HG03565 (cell line): ENCODE measurements at regions not wholly inside any gene's neighbourhood (a gene's known extent, or its start where the extent isn't known, plus 50 kb on each side); places are given as distances from the start of the nearest gene placed in this dataset.
"Not testable (repeated sequence)": the region's sequence is repeated elsewhere in the genome, so short reads cannot be mapped to it uniquely, and the experiment has no call there.

Experiments used
- ATAC-seq: cut with Tn5 transposase; IDR thresholded peaks from one replicate; pipeline ENCODE4 v1.9.1; 2021; ENCODE audit warnings: mild to moderate bottlenecking, moderate library complexity; ENCODE audit not compliant: unreplicated experiment

DNA sequence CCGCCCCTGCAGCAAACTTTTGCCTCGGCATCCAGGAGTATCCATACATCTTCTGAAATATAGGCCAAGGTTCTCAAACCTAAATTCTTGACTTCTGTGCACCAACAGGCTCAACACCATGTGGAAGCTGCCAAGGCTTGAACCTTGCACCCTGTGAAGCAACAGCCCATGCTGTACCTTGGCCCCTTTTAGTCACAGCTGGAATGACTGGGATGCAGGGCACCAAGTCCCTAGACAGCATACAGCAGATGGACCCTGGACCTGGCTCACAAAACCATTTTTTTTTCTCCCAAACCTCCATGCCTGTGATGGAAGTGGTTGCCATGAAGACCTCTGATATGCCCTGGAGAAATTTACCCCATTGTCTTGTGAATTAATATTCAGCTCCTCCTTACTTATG is 233.8 kb upstream of the KCND2 start:
- ATAC-seq = no peak

- no peak for ATAC-seq
Observed at GRCh38 chr7:120041798-120042197, 231.2 kb upstream of the KCND2 start.

DNA sequence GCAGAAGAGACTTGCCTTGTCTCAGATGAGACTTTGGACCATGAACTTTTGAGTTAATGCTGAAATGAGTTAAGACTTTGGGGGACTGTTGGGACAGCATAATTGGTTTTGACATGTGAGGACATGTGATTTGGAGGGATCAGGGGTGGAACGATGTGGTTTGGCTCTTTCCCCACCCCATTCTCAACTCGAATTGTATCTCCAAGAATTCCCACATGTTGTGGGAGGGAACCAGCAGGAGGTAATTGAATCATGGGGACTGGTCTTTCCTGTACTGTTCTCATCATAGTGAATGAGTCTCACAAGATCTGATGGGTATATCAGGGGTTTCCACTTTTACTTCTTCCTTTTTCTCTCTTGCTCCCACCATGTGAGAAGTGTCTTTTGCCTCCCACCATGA is 229.7 kb upstream of the KCND2 start:
- ATAC-seq = no peak

- no peak for ATAC-seq
Observed at GRCh38 chr7:120052884-120053382, 220.0 kb upstream of the KCND2 start.

- ATAC-seq = no peak
Observed at GRCh38 chr7:120053390-120053961, 219.5 kb upstream of the KCND2 start.

DNA sequence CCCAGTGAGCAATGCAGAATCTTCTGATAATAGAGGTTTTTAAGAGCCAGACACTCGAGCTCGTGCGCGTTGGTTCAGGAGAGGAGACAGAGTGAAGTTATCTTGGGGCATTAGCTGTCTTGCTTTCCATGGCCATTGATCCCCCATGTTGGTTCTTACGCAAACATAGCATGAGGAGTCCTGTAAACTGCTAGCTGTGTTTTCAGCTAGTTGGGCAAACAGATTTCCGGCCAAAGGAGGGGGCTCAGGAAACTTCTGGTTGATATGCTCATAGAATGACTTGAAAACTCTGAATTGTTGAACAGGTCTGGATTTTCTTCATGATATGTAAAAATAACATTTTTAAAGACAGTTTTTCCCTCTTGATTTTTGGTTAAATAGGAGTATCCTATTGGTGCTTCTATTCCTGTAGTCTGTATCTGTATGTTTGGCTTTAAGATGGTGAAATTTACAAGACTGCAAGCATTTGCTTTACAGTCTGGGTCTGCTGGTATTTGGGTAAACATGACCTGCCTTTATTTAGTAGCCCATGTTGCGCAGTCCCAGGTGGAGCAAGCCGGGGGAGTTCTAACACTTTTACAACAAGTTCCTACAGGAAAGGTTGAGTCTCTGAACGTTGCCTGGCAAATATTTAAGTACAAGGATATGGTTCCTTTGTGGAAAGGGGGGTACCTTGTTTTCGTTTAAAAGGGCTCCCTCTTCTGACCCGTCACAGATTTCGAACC is 218.4 kb upstream of the KCND2 start:
- no peak for ATAC-seq

- no peak for ATAC-seq
Observed at GRCh38 chr7:120055300-120055699, 217.7 kb upstream of the KCND2 start.

GRCh38 chr7:120056227-120056626 is 216.7 kb upstream of the KCND2 start:
- no peak for ATAC-seq

DNA sequence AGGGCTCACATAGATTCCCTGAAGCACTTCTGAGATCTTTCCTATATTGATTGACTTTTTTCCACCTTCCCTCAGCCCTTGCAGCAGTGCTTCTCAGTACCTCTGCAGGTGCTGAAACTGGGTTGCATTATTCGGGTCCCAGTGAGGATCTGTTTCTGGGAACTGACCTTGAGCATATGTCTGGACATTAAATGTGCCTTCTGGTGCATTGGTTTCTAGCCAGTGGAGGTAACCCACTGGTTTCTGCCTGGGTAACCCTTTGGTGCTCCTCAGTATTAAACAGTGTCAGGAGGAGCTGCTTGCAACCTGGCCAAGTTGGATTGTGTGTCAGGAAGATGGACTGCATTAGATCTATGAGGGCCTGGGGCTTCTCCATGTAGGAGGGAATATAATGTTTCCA is 213.3 kb upstream of the KCND2 start:
- no peak for ATAC-seq

- ATAC-seq = no peak
Observed at GRCh38 chr7:120060281-120060680, 212.7 kb upstream of the KCND2 start.

GRCh38 chr7:120060875-120061274 is 212.1 kb upstream of the KCND2 start:
- ATAC-seq = no peak

- ATAC-seq = peak; percentile 87
Observed at GRCh38 chr7:120064565-120064964, 208.4 kb upstream of the KCND2 start.

DNA sequence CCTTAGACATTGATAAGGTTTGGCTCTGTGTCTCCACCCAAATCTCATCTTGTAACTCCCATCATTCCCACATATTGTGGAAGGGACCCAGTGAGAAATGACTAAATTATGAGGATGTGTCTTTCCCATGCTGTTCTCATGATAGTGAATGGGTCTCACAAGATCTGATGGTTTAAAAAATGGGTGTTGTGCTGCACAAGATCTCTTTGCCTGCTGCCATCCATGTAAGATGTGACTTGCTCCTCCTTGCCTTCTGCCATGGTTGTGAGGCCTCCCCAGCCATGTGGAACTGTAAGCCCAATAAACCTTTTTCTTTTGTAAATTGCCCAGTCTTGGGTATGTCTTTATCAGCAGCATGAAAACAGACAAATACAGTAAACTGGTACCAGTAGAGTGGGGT is 206.1 kb upstream of the KCND2 start:
- ATAC-seq = not testable (repeated sequence)

DNA sequence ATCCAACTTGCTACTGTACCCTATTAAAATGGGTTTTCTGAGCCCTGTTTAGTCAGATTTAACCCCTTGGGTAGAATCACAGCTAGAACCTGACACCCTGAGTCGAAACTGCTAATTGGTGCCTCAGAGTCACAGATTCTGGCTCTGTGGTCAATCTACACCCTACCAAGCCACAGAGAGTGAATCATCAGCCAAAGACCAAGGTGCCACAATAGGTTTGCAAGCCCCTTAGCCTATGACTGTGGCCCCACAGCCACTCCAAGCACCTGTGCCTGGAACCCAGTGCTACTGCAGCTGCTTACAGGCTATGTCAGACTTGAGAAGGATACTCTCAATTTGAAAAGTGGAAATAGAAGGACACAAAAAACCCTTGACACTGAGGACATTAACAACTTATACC is 202.8 kb upstream of the KCND2 start:
- no peak for ATAC-seq

GRCh38 chr7:120077777-120078176 is 195.2 kb upstream of the KCND2 start:
- no peak for ATAC-seq

DNA sequence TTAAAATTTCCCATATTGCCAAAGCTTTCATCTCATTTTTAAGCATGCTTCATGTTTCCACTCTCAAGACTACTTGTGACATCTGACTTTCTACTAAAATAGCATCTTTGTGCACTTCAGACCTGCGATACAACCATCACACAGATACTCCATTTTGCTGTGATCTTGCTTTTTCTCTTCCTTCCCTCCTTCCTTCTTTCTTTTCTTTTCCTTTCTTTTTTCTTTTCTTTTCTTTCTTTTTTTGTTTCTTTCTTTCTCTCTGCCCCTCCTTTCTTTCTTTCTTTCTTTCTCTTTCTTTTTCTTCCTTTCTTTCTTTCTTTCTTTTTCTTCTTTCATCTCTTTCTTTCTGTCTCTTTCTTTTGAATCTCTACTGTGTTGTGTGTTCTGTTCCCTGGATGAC is 194.0 kb upstream of the KCND2 start:
- ATAC-seq = no peak

GRCh38 chr7:120079704-120080103 is 193.3 kb upstream of the KCND2 start:
- ATAC-seq = no peak

GRCh38 chr7:120086468-120086867 is 186.5 kb upstream of the KCND2 start:
- not testable (repeated sequence) for ATAC-seq

DNA sequence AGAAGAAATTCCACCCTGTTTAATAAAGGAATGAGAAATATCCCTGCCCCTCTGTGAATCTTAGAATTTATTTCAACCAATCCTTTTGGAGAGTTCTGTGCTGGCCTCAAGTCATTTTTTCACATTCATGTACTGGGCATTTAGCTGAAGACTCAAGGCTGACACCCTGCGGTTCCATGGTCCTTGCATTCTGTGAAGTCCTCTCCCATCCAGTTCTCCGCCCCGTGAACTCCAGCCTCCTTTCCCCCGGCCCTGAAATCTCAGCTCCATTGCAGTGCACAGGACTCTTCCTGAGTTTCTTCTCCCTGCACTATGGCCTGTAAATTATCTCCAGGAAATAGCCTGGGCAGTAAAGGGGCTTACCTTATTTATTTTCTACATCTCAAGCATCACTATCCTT is 183.0 kb upstream of the KCND2 start:
- no peak for ATAC-seq

DNA sequence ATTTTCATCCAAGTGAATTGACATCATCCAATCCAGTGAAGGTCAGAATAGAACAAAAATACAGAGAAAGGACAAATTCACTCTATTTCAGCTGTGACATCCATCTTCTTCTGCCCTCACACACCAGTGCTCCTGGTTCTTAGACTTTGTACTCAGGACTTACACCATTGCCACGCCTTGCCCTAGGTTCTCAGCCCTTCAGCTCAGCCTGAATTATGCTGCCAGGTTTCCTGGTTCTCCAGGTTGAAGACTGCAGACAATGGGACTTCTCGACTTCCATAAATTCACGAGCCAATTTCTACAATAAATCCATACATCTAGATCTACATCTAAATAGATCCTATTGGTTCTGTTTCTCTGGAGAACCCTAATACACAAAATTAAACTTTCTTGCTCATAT is 181.2 kb upstream of the KCND2 start:
- no peak for ATAC-seq

- ATAC-seq = no peak
Observed at GRCh38 chr7:120097020-120097419, 176.0 kb upstream of the KCND2 start.

- no peak for ATAC-seq
Observed at GRCh38 chr7:120097774-120098173, 175.2 kb upstream of the KCND2 start.

DNA sequence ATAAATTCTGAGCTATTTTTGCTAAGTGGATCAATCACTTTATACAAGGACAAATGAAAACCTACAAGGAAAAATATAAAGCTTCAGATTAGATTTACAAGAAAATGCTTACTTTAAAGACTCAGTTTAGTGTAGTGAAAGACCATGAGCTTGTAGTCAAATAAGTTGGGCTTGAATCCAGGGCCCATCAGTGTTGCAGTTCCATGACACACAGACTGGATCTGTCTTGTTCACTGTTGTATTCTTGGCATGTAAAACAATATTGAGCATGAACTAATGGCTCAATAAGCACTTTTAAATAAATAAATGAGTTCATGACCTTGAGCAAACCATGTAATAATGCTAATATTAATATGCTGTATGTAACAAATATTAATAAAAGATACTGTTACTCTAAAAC is 164.6 kb upstream of the KCND2 start:
- ATAC-seq = no peak
